ENCODE measurements at regions not wholly inside any gene's neighbourhood (a gene's known extent, or its start where the extent isn't known, plus 50 kb on each side); places are given as distances from the start of the nearest gene placed in this dataset.

GRCh38 chr4:31548823-31549222 is 828.7 kb downstream of the PCDH7 start:
- BruUV-seq (replicated peaks) = no TSS peak
- intact Hi-C loops (cut with micrococcal nuclease; ENCODE audit: unreplicated experiment) = no loop called here

GRCh38 chr4:31549256-31549655 is 829.1 kb downstream of the PCDH7 start:
- no peak for DNase-seq (ENCODE audit: low spot score)
- intact Hi-C loops (cut with micrococcal nuclease; ENCODE audit: unreplicated experiment) = no loop called here
- no peaks in the 10 kb centered on the region for H3K27me3 ChIP-seq (replicated peaks; ENCODE audit: insufficient read depth, low read depth, low read length, poor library complexity)
- TF ChIP-seq CTCF (conservative IDR thresholded peaks at IDR 0.05; ENCODE audit: low read depth, low read length) (no peak), EZH2 (IDR thresholded peaks at IDR 0.05; ENCODE audit: borderline replicate concordance, low read depth, low read length, poor library complexity, severe bottlenecking) (no peak)
- no TSS peak for BruUV-seq (replicated peaks)
- ChIA-PET POLR2A (ENCODE audit: low non-redundant PET) (no interaction called here), CTCF (no interaction called here)
- H3K27ac ChIP-seq (ENCODE audit: low read depth, low read length, poor library complexity, severe bottlenecking) = no peak overlapping the region
- H3K4me3 ChIP-seq (ENCODE audit: low read depth, low read length, poor library complexity, severe bottlenecking) = no peak overlapping the region
- no peaks in the 10 kb centered on the region for H3K36me3 ChIP-seq (ENCODE audit: insufficient read depth, low read length, poor library complexity, severe bottlenecking)
- no peaks in the 10 kb centered on the region for H3K9me3 ChIP-seq (ENCODE audit: low read depth, low read length, poor library complexity, severe bottlenecking)
- peaks cover 6% of the 10 kb centered on the region for H3K4me1 ChIP-seq (ENCODE audit: insufficient read depth, low read length, poor library complexity, severe bottlenecking)

More at GRCh38 chr4:31548823-31549222, 828.7 kb downstream of the PCDH7 start:
- H3K27ac ChIP-seq (ENCODE audit: low read depth, low read length, poor library complexity, severe bottlenecking) = no peak overlapping the region
- DNase-seq (ENCODE audit: low spot score) = no peak
- CTCF ChIA-PET = no interaction called here
- no peak for TF ChIP-seq CTCF (conservative IDR thresholded peaks at IDR 0.05; ENCODE audit: low read depth, low read length)
- TF ChIP-seq EZH2 (IDR thresholded peaks at IDR 0.05; ENCODE audit: borderline replicate concordance, low read depth, low read length, poor library complexity, severe bottlenecking) = no peak
- H3K9me3 ChIP-seq (ENCODE audit: low read depth, low read length, poor library complexity, severe bottlenecking) = no peaks in the 10 kb centered on the region
- no peak overlapping the region for H3K4me3 ChIP-seq (ENCODE audit: low read depth, low read length, poor library complexity, severe bottlenecking)
- H3K36me3 ChIP-seq (ENCODE audit: insufficient read depth, low read length, poor library complexity, severe bottlenecking) = no peaks in the 10 kb centered on the region
- H3K27me3 ChIP-seq (replicated peaks; ENCODE audit: insufficient read depth, low read depth, low read length, poor library complexity) = no peaks in the 10 kb centered on the region
- H3K4me1 ChIP-seq (ENCODE audit: insufficient read depth, low read length, poor library complexity, severe bottlenecking) = peaks cover 6% of the 10 kb centered on the region
- POLR2A ChIA-PET (ENCODE audit: low non-redundant PET) = no interaction called here

GRCh38 chr4:31557437-31557836 is 837.3 kb downstream of the PCDH7 start:
- Histone ChIP-seq H3K27me3 (replicated peaks; ENCODE audit: insufficient read depth, low read depth, low read length, poor library complexity) (no peaks in the 10 kb centered on the region), H3K4me3 (ENCODE audit: low read depth, low read length, poor library complexity, severe bottlenecking) (no peak overlapping the region), H3K36me3 (ENCODE audit: insufficient read depth, low read length, poor library complexity, severe bottlenecking) (no peaks in the 10 kb centered on the region), H3K9me3 (ENCODE audit: low read depth, low read length, poor library complexity, severe bottlenecking) (no peaks in the 10 kb centered on the region), H3K4me1 (ENCODE audit: insufficient read depth, low read length, poor library complexity, severe bottlenecking) (no peaks in the 10 kb centered on the region), H3K27ac (ENCODE audit: low read depth, low read length, poor library complexity, severe bottlenecking) (no peak overlapping the region)
- ChIA-PET POLR2A (ENCODE audit: low non-redundant PET) (no interaction called here), CTCF (no interaction called here)
- DNase-seq (ENCODE audit: low spot score) = no peak
- TF ChIP-seq EZH2 (IDR thresholded peaks at IDR 0.05; ENCODE audit: borderline replicate concordance, low read depth, low read length, poor library complexity, severe bottlenecking) = no peak
- no peak for TF ChIP-seq CTCF (conservative IDR thresholded peaks at IDR 0.05; ENCODE audit: low read depth, low read length)
- BruUV-seq (replicated peaks) = no TSS peak
- intact Hi-C loops (cut with micrococcal nuclease; ENCODE audit: unreplicated experiment) = no loop called here
